ENCODE measurements at regions not wholly inside any gene's neighbourhood (a gene's known extent, or its start where the extent isn't known, plus 50 kb on each side); places are given as distances from the start of the nearest gene placed in this dataset.
"Not testable (repeated sequence)": the region's sequence is repeated elsewhere in the genome, so short reads cannot be mapped to it uniquely, and the experiment has no call there.

- no peak for TF ChIP-seq POLR2AphosphoS5 (IDR thresholded peaks at IDR 0.05; ENCODE audit: low read depth, low read length)
- no peak for TF ChIP-seq REST (IDR thresholded peaks at IDR 0.05; ENCODE audit: low read depth)
- TF ChIP-seq JUND (IDR thresholded peaks at IDR 0.05) = no peak
- TF ChIP-seq CBX3 (IDR thresholded peaks at IDR 0.05; ENCODE audit: low read depth) = no peak
- TF ChIP-seq CEBPB (IDR thresholded peaks at IDR 0.05; ENCODE audit: low read depth) = no peak
- no peak for TF ChIP-seq POLR2A (IDR thresholded peaks at IDR 0.05; ENCODE audit: borderline replicate concordance, extremely low read depth, insufficient read depth, insufficient read length)
- no peak for TF ChIP-seq SP1 (IDR thresholded peaks at IDR 0.05; ENCODE audit: low read depth)
- TF ChIP-seq ATF3 (IDR thresholded peaks at IDR 0.05) = no peak
- TF ChIP-seq, protein P1, sequence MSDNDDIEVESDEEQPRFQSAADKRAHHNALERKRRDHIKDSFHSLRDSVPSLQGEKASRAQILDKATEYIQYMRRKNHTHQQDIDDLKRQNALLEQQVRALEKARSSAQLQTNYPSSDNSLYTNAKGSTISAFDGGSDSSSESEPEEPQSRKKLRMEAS (IDR thresholded peaks at IDR 0.05) = no peak
These were observed 196.8 kb downstream of the TOX3 start (continued) for GRCh38 chr16:52350031-52350642.

DNA sequence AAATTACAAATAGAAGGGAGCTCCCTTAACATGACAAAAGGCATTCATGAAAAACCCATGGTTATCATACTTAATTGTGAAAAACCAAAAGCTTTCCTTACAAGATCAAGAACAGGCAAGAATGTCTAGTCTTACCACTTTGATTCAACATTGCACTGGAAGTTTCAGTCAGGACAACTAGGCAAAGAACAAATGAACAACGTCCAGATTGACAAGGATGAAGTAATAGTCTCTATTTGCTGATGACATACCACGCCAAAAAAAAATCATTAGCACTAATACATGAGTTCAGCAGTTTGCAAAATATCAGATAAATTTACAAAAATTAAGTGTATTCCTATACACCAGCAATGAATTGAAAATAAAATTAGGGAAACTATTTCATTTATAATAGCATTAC is 200.2 kb downstream of the TOX3 start:
- no peak overlapping the region for H3K4me3 ChIP-seq (replicated peaks in 1 of 2; ENCODE audit: low read depth in 1 of 2, low read length in 2 of 2)
- no peak overlapping the region for H3K9ac ChIP-seq (ENCODE audit: low read length)
- H3K27ac ChIP-seq (ENCODE audit: low read depth, low read length) = no peak overlapping the region
- ATAC-seq = no peak
- no peaks in the 10 kb centered on the region for H3K79me2 ChIP-seq (ENCODE audit: insufficient read depth, low read length)
- no peak overlapping the region for H2AFZ ChIP-seq (ENCODE audit: low read depth, low read length, poor library complexity, severe bottlenecking)
- H4K20me1 ChIP-seq (ENCODE audit: insufficient read depth) = no peaks in the 10 kb centered on the region
- no peaks in the 10 kb centered on the region for H3K27me3 ChIP-seq (ENCODE audit: insufficient read depth, low read length)
- peaks cover 11 to 27% of the 10 kb centered on the region in 2 experiments; a peak in 3 of 4 replicates for H3K9me3 ChIP-seq (ENCODE audit: control insufficient read depth in 1 of 2, insufficient read depth in 1 of 2, low read depth in 1 of 2, low read length in 2 of 2)
- DNase-seq (ENCODE audit: low read depth, low spot score) = no peak
- ChIA-PET POLR2A (no interaction called here), CTCF (no interaction called here), RAD21 (ENCODE audit: low non-redundant PET in 1 of 2, low total read pairs in 2 of 2, uncharacterized antibody in 2 of 2, unreplicated experiment in 2 of 2) (no interaction called here)
- intact Hi-C loops (cut with micrococcal nuclease) = no loop called here
- BruUV-seq (replicated peaks) = no TSS peak
- no peaks in the 10 kb centered on the region for H3K9me2 ChIP-seq (ENCODE audit: insufficient read depth)
- no peaks in the 10 kb centered on the region for H3K4me1 ChIP-seq (ENCODE audit: control insufficient read depth in 1 of 2, insufficient read depth in 2 of 2, low read length in 2 of 2)
- H3K36me3 ChIP-seq (ENCODE audit: control insufficient read depth in 1 of 2, insufficient read depth in 2 of 2, low read length in 2 of 2) = no peaks in the 10 kb centered on the region
- H3K4me2 ChIP-seq (ENCODE audit: low read length) = no peak overlapping the region
- TF ChIP-seq CEBPB (IDR thresholded peaks at IDR 0.05; ENCODE audit: low read depth) (no peak), POLR2A (IDR thresholded peaks at IDR 0.05; ENCODE audit: borderline replicate concordance, extremely low read depth, insufficient read depth, insufficient read length) (no peak), CBX3 (IDR thresholded peaks at IDR 0.05; ENCODE audit: low read depth) (no peak), RAD21 (IDR thresholded peaks at IDR 0.05; ENCODE audit: low read depth) (no peak)

- H3K4me2 ChIP-seq (ENCODE audit: low read length); H3K9me3 ChIP-seq (ENCODE audit: control insufficient read depth in 1 of 2, insufficient read depth in 1 of 2, low read depth in 1 of 2, low read length in 2 of 2); H3K27ac ChIP-seq (ENCODE audit: low read depth, low read length); ATAC-seq; CTCF ChIA-PET; BruUV-seq (replicated peaks); H3K4me1 ChIP-seq (ENCODE audit: control insufficient read depth in 1 of 2, insufficient read depth in 2 of 2, low read length in 2 of 2); H3K79me2 ChIP-seq (ENCODE audit: insufficient read depth, low read length); H4K20me1 ChIP-seq (ENCODE audit: insufficient read depth); POLR2A ChIA-PET; RAD21 ChIA-PET (ENCODE audit: low non-redundant PET in 1 of 2, low total read pairs in 2 of 2, uncharacterized antibody in 2 of 2, unreplicated experiment in 2 of 2); H3K9me2 ChIP-seq (ENCODE audit: insufficient read depth); DNase-seq (ENCODE audit: low read depth, low spot score); H3K4me3 ChIP-seq (replicated peaks in 1 of 2; ENCODE audit: low read depth in 1 of 2, low read length in 2 of 2); H2AFZ ChIP-seq (ENCODE audit: low read depth, low read length, poor library complexity, severe bottlenecking); H3K36me3 ChIP-seq (ENCODE audit: control insufficient read depth in 1 of 2, insufficient read depth in 2 of 2, low read length in 2 of 2); H3K27me3 ChIP-seq (ENCODE audit: insufficient read depth, low read length); intact Hi-C loops (cut with micrococcal nuclease); H3K9ac ChIP-seq (ENCODE audit: low read length): not testable (repeated sequence)
These were observed 213.3 kb downstream of the TOX3 start for GRCh38 chr16:52333673-52334072.
